ENCODE measurements at regions not wholly inside any gene's neighbourhood (a gene's known extent, or its start where the extent isn't known, plus 50 kb on each side); places are given as distances from the start of the nearest gene placed in this dataset.

DNA sequence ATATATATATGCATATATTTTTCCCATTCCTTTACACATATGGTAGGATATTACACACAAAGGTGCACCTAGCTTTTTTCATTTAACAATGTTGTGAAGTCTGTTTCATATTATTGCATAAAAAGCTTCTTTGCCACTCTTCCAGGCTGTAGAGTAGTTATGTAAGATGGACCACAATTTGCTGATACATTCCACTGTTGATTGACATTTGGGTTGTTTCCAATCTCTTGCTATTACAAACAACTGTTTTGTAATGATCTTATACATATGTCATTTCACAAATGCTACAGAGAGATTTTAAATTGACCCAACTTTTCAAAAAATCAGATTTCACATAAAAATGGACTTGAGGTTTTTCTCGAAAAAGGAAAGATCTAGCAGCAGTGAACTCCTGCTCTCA lies 301.4 kb downstream of the CDCA7 start:
- H2BK20ac ChIP-seq (ENCODE audit: low read depth, low read length, poor library complexity, severe bottlenecking), result no peak overlapping the region
- no peaks in the 10 kb centered on the region for H3K27me3 ChIP-seq (ENCODE audit: insufficient read depth, low read length)
- no peak overlapping the region for H3T11ph ChIP-seq (ENCODE audit: low read length)
- Mint-ChIP-seq H3K9me3 (peaks cover 0 to 3% of the 10 kb centered on the region in 2 experiments; a peak in 2 of 5 replicates), H3K36me3 (ENCODE audit: insufficient read depth in 1 of 3, low read depth in 3 of 3) (0 out of 7 replicates have a peak, but pooled peaks cover 0 to 3% (median 0%) of the 10 kb centered on the region in 3 experiments), H3K27me3 (ENCODE audit: low read depth) (no peaks in the 10 kb centered on the region), H3K4me1 (peaks cover 18 to 24% of the 10 kb centered on the region in 2 experiments), H3K4me3 (no peak overlapping the region), H3K27ac (no peak overlapping the region)
- H3K23me2 ChIP-seq (ENCODE audit: insufficient read length, low read depth, low read length, poor library complexity, severe bottlenecking), result no peaks in the 10 kb centered on the region
- no peak overlapping the region for H2BK15ac ChIP-seq (ENCODE audit: low read depth, low read length)
- no peak overlapping the region for H2BK5ac ChIP-seq (ENCODE audit: insufficient read length, low read length)
- no peak overlapping the region for H3K27ac ChIP-seq (ENCODE audit: insufficient read length, low read depth, low read length)
- no peak overlapping the region for H4K5ac ChIP-seq (ENCODE audit: insufficient read length, low read depth, low read length)
- no peak overlapping the region for H2BK120ac ChIP-seq (ENCODE audit: low read depth, low read length, poor library complexity, severe bottlenecking)
- no CpG with 5 or more reads among the region's 1 CpG for WGBS (ENCODE audit: extremely low coverage, insufficient read length, low lambda C conversion rate)
- H2BK12ac ChIP-seq (ENCODE audit: insufficient read length, low read depth, low read length), result no peak overlapping the region
- no peak overlapping the region for H3K9ac ChIP-seq (ENCODE audit: extremely low read depth, insufficient read length, low read length)
- DNase-seq, result no peak
- H3K4me2 ChIP-seq (ENCODE audit: insufficient read depth, insufficient read length, low read length), result no peak overlapping the region
- TF ChIP-seq, protein P1, sequence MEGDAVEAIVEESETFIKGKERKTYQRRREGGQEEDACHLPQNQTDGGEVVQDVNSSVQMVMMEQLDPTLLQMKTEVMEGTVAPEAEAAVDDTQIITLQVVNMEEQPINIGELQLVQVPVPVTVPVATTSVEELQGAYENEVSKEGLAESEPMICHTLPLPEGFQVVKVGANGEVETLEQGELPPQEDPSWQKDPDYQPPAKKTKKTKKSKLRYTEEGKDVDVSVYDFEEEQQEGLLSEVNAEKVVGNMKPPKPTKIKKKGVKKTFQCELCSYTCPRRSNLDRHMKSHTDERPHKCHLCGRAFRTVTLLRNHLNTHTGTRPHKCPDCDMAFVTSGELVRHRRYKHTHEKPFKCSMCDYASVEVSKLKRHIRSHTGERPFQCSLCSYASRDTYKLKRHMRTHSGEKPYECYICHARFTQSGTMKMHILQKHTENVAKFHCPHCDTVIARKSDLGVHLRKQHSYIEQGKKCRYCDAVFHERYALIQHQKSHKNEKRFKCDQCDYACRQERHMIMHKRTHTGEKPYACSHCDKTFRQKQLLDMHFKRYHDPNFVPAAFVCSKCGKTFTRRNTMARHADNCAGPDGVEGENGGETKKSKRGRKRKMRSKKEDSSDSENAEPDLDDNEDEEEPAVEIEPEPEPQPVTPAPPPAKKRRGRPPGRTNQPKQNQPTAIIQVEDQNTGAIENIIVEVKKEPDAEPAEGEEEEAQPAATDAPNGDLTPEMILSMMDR (conservative IDR thresholded peaks at IDR 0.05), result no peak
- H2AK5ac ChIP-seq (ENCODE audit: insufficient read length, low read length), result no peak overlapping the region
- H3K9me3 ChIP-seq (ENCODE audit: control insufficient read depth, low read depth, low read length), result no peaks in the 10 kb centered on the region
- no peaks in the 10 kb centered on the region for H3K79me1 ChIP-seq (ENCODE audit: insufficient read depth, low read depth, low read length, poor library complexity, severe bottlenecking)
- no peak overlapping the region for H3K18ac ChIP-seq (ENCODE audit: insufficient read length, low read depth, low read length)
- H3K14ac ChIP-seq (ENCODE audit: insufficient read depth, low read length), result no peak overlapping the region
- H4K20me1 ChIP-seq (ENCODE audit: control insufficient read depth, insufficient read depth, insufficient read length), result no peaks in the 10 kb centered on the region
- no peak overlapping the region for H4K91ac ChIP-seq (ENCODE audit: insufficient read length, low read depth, low read length)
- H4K8ac ChIP-seq (replicated peaks; ENCODE audit: insufficient read length, low read depth, low read length), result no peak overlapping the region
- H3K4ac ChIP-seq (ENCODE audit: low read depth, low read length), result no peak overlapping the region
- H3K4me1 ChIP-seq (ENCODE audit: insufficient read depth, low read length), result no peaks in the 10 kb centered on the region; the same call in 1 of the 2 replicates
- H2AFZ ChIP-seq (ENCODE audit: low read length), result no peak overlapping the region
- H3K23ac ChIP-seq (ENCODE audit: insufficient read length, low read depth, low read length), result no peak overlapping the region
- no peaks in the 10 kb centered on the region for H3K79me2 ChIP-seq (ENCODE audit: insufficient read depth, low read length)
- no peak overlapping the region for H3K56ac ChIP-seq (ENCODE audit: insufficient read length, low read depth, low read length)
